DMS114 treated with DMSO at 0.1 percent for 48 hours (cell line): ENCODE measurements at regions not wholly inside any gene's neighbourhood (a gene's known extent, or its start where the extent isn't known, plus 50 kb on each side); places are given as distances from the start of the nearest gene placed in this dataset.
"Not testable (repeated sequence)": the region's sequence is repeated elsewhere in the genome, so short reads cannot be mapped to it uniquely, and the experiment has no call there.

Experiments used
- DNase-seq: peaks from one replicate; lab custom pipeline; 2025; ENCODE audit not compliant: unreplicated experiment; lab: John Stamatoyannopoulos, UW

GRCh38 chr2:83470928-83471327, 988.2 kb downstream of the SUCLG1 start:
- no peak for DNase-seq

- DNase-seq = no peak
Observed at GRCh38 chr2:83464444-83464843, 994.6 kb downstream of the SUCLG1 start.

- no peak for DNase-seq
Observed at GRCh38 chr2:83462881-83463280, 996.2 kb downstream of the SUCLG1 start.

GRCh38 chr2:83461135-83461534, 997.9 kb downstream of the SUCLG1 start:
- no peak for DNase-seq

GRCh38 chr2:83459456-83459855, 999.6 kb downstream of the SUCLG1 start:
- no peak for DNase-seq

- no peak for DNase-seq
Observed at GRCh38 chr2:83435989-83436388, 1023.1 kb downstream of the SUCLG1 start.

- DNase-seq = no peak
Observed at GRCh38 chr2:83420993-83421392, 1038.1 kb downstream of the SUCLG1 start.

GRCh38 chr2:83394134-83394904, 1064.8 kb downstream of the SUCLG1 start:
- DNase-seq = no peak

DNA sequence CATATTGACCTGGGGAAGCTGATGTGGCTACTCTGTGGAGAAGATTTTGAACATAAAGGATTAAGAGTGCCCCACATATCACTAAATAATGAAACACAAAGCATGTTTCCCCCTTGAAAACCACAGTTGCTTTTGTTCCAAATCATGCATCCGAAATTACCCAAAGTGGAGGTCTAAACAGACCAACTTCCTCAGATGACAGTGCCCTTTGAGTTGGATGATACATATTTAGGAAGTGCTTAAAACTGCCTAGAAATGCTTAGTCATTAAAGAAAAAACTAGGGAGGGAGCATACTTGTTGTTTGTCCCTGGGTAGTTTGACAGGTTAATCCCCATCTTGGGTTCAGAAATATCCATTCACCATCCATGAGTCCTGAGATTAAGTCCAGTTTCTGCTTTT, 1070.3 kb downstream of the SUCLG1 start:
- no peak for DNase-seq

DNA sequence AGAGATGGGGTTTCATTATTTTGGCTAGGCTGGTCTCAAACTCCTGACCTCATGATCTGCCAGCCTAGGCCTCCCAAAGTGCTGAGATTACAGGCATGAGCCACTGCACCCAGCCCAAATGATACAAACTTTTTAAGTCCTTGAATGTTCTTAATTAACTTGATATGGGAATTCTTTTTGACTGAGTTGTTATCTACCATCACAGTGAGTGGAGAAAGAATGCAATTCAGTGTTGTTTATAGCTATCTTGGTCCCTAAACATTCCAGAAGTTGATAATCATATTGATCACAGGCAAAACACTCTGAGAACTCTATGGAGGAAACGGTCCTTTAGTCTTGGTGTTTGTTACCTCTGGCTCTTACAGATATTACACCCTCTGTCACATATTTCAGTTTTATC, 1072.5 kb downstream of the SUCLG1 start:
- no peak for DNase-seq

DNA sequence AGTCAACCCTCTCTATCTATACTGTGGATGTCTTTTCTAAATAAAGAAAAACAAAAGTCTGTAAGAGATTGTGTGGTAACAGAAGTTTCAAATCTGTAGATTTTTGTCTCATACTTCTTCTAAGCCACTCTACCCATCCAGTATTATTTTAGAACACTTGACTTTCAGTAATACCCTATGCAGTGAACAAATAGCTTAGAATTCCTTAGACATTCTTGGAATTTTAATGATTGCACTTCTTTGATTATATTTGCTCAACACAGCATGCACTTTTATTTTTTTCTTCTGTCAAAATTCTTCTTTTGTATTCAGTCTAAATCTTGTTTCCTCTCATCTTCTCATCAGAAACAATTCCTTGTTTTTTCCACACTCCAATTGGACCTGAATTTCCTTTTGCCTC, 1080.2 kb downstream of the SUCLG1 start:
- no peak for DNase-seq

DNA sequence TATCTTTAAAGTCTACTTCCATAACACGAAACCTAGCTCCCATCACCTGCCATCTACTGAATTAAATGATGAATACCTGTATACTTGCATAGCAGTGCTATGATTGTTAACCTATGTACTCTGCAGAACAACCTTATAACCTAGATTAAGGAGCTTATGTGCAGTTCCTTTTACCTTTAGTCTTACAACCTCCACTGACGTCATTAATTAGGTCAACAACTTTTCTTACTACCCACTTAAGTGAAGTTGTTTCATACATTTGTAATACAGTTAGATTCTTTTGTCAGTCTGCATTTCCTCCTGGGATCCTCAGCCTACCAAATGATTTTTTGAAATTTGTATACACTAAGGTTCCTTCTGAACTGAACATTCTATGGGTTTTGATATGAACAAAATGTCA, 1082.3 kb downstream of the SUCLG1 start:
- no peak for DNase-seq

- no peak for DNase-seq
Observed at GRCh38 chr2:83370419-83370762, 1088.7 kb downstream of the SUCLG1 start.

- DNase-seq = no peak
Observed at GRCh38 chr2:83369601-83370418, 1089.3 kb downstream of the SUCLG1 start.

- DNase-seq = no peak
Observed at GRCh38 chr2:83368916-83369315, 1090.2 kb downstream of the SUCLG1 start.

DNA sequence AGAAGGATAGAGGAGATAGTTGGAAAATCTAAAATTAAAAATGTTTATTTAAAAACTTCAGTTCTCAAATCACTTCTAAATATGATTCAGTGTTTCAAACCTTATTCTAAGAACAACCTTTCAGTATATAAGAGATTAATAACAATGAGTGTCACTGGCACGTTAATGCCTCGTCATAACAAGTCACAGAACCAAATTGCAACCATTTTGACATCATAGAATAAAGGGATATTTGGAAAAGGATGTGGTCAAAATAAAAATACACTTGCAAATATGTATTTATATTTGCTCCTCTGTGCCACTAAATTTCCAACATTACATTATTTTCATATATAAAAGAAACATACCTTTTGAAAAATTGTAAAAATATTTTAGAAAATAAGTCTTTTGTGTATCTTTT, 1090.6 kb downstream of the SUCLG1 start:
- no peak for DNase-seq

- DNase-seq = no peak
Observed at GRCh38 chr2:83365476-83365875, 1093.6 kb downstream of the SUCLG1 start.

- no peak for DNase-seq
Observed at GRCh38 chr2:83364264-83364663, 1094.8 kb downstream of the SUCLG1 start.

GRCh38 chr2:83363138-83363537, 1095.9 kb downstream of the SUCLG1 start:
- not testable (repeated sequence) for DNase-seq

- no peak for DNase-seq
Observed at GRCh38 chr2:83359336-83359735, 1099.7 kb downstream of the SUCLG1 start.

DNA sequence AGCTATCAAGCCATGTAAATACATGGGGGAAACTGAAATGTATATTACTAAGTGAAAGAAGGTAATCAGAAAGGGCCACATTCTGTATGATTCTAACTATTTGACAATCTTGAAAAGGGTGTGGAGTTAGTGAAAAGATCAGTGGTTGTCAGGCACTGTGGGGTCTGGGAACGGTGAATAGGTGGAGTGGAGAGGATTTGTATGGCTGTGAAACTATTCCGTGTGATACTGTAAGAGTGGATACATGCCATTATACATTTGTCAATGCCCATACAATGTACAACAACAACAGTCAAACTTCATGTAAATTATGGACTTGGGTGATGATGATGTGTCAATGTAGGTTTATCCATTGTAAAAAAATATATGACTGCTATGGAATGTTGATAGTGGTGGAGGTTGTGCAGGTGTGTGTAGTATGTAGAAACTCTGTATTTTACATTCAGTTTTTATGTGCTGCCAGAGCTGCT, 1116.2 kb downstream of the SUCLG1 start:
- DNase-seq = no peak

- DNase-seq = peak; percentile 7
Observed at GRCh38 chr2:83340424-83340823, 1118.7 kb downstream of the SUCLG1 start.
